Panc1 (cell line): ENCODE measurements at regions not wholly inside any gene's neighbourhood (a gene's known extent, or its start where the extent isn't known, plus 50 kb on each side); places are given as distances from the start of the nearest gene placed in this dataset.

Source experiments
- POLR2AphosphoS5 ChIP-seq: IDR thresholded peaks from 2 replicates; pipeline ENCODE4 v1.6.1; 2012; ENCODE audit warnings: mild to moderate bottlenecking, low read depth, low read length, moderate library complexity
- REST ChIP-seq, 2 experiments: IDR thresholded peaks; 2 replicates each; pipeline ENCODE4 v1.6.1; 2011 to 2012; ENCODE audit warnings: low read depth in 2 of 2, control low read depth in 1 of 2, low read length in 1 of 2, mild to moderate bottlenecking in 1 of 2, moderate library complexity in 1 of 2; ENCODE audit not compliant: insufficient read depth in 1 of 2
- SIN3A ChIP-seq: IDR thresholded peaks from 2 replicates; pipeline ENCODE4 v1.6.1; 2012; ENCODE audit warnings: low read depth, mild to moderate bottlenecking, low read length, moderate library complexity, borderline replicate concordance; ENCODE audit not compliant: insufficient read depth
- TCF7L2 ChIP-seq: IDR thresholded peaks from 2 replicates; pipeline ENCODE4 v1.6.1; 2011; ENCODE audit warnings: mild to moderate bottlenecking, low read depth, low read length, inconsistent platforms
- TF ChIP-seq, protein P1 (sequence below): fragments of 450-650 bp; IDR thresholded peaks from 2 replicates; pipeline ENCODE4 v1.5.1; 2017; ENCODE audit warnings: mild to moderate bottlenecking

DNA sequence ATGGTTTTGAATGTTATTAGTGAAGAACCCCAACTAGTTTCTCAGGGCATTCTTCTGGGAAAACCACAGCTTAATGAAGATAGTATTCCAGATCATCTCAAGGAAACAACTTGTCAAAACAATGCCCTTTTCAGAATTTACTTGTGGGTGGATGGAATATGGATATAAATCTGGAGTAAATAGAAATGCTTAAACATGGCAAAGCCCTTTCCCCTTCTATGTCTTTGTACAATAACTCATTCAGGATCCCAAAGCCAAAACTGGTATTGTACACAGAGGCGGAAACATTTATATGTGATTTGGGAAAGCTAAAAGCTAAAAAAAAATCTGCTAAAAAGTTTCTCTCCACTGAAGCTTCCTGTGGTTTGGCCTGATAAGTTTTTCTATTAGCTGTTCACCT, 55.5 kb upstream of the RGS5 start:
- no peak for TF ChIP-seq REST (IDR thresholded peaks at IDR 0.05; ENCODE audit: insufficient read depth in 1 of 2, low read depth in 2 of 2, low read length in 1 of 2)
- TF ChIP-seq, protein P1, sequence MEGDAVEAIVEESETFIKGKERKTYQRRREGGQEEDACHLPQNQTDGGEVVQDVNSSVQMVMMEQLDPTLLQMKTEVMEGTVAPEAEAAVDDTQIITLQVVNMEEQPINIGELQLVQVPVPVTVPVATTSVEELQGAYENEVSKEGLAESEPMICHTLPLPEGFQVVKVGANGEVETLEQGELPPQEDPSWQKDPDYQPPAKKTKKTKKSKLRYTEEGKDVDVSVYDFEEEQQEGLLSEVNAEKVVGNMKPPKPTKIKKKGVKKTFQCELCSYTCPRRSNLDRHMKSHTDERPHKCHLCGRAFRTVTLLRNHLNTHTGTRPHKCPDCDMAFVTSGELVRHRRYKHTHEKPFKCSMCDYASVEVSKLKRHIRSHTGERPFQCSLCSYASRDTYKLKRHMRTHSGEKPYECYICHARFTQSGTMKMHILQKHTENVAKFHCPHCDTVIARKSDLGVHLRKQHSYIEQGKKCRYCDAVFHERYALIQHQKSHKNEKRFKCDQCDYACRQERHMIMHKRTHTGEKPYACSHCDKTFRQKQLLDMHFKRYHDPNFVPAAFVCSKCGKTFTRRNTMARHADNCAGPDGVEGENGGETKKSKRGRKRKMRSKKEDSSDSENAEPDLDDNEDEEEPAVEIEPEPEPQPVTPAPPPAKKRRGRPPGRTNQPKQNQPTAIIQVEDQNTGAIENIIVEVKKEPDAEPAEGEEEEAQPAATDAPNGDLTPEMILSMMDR, result no peak
- TF ChIP-seq POLR2AphosphoS5, result no peak
- no peak for TF ChIP-seq TCF7L2
- TF ChIP-seq SIN3A, result no peak
